ENCODE measurements at regions not wholly inside any gene's neighbourhood (a gene's known extent, or its start where the extent isn't known, plus 50 kb on each side); places are given as distances from the start of the nearest gene placed in this dataset.

DNA sequence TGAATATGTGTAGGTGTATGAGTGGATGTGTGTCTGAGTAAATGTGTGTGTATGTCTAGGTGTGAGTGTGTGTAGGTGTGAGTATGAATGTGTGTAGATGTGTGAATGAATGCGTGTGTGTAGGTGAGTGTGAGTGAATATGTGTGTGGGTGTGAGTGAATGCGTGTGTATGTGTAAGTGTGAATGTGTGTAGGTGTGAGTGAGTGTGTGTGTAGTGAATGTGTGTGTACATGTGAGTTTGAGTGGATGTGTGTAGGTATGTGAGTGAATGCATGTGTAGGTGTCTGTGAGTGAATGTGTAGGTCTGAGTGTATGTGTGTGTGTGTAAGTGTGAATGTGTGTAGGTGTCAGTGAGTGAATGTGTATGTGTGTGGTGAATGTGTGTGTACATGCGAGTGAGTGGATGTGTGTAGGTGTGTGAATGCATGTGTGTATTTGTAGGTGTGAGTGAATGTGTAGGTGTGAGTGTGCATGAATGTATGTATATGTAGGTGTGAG is 201.0 kb upstream of the ZNF536 start:
- TF ChIP-seq CTCF (IDR thresholded peaks at IDR 0.05; ENCODE audit: low read length) = no peak
- no peak for TF ChIP-seq EZH2 (IDR thresholded peaks at IDR 0.05; ENCODE audit: borderline replicate concordance, low read length)
